OCI-LY7 (cell line): ENCODE measurements at regions not wholly inside any gene's neighbourhood (a gene's known extent, or its start where the extent isn't known, plus 50 kb on each side); places are given as distances from the start of the nearest gene placed in this dataset.

ENCODE experiments used
- EZH2phosphoT487 ChIP-seq: fragments of 200-600 bp; sonication (generic); IDR thresholded peaks from 2 replicates; pipeline ENCODE4 v1.6.1; 2018; ENCODE audit warnings: low read depth, borderline replicate concordance, mild to moderate bottlenecking, mixed run types, antibody characterized with exemption, low read length, moderate library complexity, mixed read lengths
- TF ChIP-seq, protein P1 (sequence below): fragments of 200-600 bp; sonication (generic); conservative IDR thresholded peaks from 2 replicates; pipeline ENCODE4 v1.5.1; 2014; ENCODE audit warnings: mild to moderate bottlenecking, antibody characterized with exemption, low read length, moderate library complexity, mixed read lengths

DNA sequence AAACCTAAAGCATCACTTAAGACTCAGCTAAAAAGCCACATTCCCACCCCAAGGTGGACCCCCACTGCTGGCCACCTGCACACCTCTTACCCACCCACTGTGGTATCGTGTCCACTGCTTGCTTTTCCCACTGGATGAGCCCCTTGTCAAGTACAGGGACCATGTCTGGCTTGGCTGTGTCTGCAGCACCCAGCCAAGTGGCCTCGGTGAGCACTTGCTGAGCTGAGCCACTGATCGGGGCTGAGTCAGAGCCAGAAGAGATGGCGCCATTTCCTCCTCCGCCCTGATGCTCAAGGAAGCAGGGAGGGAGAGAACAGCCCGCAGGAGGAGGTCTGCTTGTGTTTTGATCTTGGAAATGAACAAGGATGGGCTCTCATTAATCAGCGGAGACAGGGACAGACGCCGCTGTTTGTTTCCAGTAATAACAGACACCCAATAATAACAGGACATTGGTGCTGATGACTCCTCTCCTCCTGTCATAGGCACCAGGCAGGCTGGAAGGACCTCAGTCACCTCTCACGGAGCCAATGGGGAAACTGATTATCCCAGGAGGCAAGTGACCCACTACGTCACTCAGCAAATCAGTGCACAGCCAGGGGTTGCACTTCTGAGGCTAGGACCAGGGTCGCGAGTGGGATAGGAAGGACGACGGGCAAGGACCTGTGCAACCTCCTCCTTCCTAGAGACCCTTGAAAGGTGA, 85.2 kb upstream of the RTL6 start:
- TF ChIP-seq, protein P1, sequence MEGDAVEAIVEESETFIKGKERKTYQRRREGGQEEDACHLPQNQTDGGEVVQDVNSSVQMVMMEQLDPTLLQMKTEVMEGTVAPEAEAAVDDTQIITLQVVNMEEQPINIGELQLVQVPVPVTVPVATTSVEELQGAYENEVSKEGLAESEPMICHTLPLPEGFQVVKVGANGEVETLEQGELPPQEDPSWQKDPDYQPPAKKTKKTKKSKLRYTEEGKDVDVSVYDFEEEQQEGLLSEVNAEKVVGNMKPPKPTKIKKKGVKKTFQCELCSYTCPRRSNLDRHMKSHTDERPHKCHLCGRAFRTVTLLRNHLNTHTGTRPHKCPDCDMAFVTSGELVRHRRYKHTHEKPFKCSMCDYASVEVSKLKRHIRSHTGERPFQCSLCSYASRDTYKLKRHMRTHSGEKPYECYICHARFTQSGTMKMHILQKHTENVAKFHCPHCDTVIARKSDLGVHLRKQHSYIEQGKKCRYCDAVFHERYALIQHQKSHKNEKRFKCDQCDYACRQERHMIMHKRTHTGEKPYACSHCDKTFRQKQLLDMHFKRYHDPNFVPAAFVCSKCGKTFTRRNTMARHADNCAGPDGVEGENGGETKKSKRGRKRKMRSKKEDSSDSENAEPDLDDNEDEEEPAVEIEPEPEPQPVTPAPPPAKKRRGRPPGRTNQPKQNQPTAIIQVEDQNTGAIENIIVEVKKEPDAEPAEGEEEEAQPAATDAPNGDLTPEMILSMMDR: no peak
- no peak for TF ChIP-seq EZH2phosphoT487
